ENCODE measurements at regions not wholly inside any gene's neighbourhood (a gene's known extent, or its start where the extent isn't known, plus 50 kb on each side); places are given as distances from the start of the nearest gene placed in this dataset.
"Not testable (repeated sequence)": the region's sequence is repeated elsewhere in the genome, so short reads cannot be mapped to it uniquely, and the experiment has no call there.

DNA sequence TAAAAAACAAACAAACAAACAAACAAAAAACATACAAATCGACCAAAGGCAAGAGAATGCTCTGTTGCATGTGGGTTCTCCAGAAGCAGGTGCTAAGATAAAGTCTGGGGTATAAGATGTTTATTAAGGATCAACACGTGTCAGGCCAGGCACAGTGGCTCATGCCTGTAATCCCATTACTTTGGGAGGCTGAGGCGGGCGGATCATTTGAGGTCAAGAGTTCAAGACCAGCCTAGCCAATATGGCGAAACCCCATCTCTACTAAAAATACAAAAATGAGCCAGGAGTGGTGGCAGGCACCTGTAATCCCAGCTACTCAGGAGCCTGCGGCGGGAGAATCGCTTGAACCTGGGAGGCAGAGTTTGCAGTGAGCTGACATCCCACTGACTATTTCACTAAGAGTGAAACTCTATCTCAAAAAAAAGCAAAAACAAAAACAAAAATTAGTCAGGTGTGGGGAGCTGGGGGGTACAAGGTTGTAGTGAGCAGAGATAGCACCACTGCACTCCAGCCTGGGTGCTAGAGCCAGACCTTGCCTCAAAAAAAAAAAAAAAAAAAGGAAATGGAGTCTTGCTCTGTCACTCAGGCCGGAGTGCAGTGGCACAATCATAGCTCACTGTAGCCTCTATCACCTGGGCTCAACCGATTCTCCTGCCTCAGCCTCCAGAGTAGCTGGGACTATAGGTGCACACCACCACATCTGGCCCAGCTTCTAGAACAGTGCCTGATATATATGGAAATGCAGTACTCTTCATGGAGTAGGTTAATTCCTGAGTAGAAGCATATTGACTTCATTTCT is 86.8 kb upstream of the JARID2 start:
- WGBS, 2 donors: 94 to 96% methylated on average over 10 of the region's 10 CpGs
- intact Hi-C loops (cut with DNase I; ENCODE audit: low total_unique reads): no loop called here
- DNase-seq: no peak
- no peaks in the 10 kb centered on the region for H3K27me3 ChIP-seq
- no peaks in the 10 kb centered on the region for H3K36me3 ChIP-seq (ENCODE audit: low read depth, missing control alignments)
- no peaks in the 10 kb centered on the region for H3K9me3 ChIP-seq
- peaks cover 5% of the 10 kb centered on the region for H3K4me1 ChIP-seq
- H3K4me3 ChIP-seq: no peak overlapping the region
- no peak for TF ChIP-seq POLR2A (IDR thresholded peaks at IDR 0.05)
- TF ChIP-seq, protein P1, sequence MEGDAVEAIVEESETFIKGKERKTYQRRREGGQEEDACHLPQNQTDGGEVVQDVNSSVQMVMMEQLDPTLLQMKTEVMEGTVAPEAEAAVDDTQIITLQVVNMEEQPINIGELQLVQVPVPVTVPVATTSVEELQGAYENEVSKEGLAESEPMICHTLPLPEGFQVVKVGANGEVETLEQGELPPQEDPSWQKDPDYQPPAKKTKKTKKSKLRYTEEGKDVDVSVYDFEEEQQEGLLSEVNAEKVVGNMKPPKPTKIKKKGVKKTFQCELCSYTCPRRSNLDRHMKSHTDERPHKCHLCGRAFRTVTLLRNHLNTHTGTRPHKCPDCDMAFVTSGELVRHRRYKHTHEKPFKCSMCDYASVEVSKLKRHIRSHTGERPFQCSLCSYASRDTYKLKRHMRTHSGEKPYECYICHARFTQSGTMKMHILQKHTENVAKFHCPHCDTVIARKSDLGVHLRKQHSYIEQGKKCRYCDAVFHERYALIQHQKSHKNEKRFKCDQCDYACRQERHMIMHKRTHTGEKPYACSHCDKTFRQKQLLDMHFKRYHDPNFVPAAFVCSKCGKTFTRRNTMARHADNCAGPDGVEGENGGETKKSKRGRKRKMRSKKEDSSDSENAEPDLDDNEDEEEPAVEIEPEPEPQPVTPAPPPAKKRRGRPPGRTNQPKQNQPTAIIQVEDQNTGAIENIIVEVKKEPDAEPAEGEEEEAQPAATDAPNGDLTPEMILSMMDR (IDR thresholded peaks at IDR 0.05): no peak
- H3K27ac ChIP-seq: no peak overlapping the region

DNA sequence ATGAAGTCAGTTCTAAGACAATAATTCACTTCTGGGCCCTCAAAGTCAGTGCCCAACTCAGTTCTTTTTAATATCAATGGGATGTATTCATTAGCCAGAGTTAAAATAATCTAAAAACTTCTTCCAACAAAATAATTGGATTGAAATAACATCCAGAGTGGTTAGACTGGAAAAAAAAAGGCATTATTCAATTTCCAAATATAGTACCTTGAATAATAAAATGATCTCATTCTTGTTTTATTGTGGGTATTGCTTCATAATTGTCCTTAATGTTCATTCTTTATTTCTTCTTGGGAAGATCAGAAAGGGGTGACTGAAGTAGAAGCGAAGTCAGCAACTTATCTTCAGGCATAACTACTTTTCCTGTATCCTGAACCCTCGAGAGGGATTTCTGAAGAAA is 85.1 kb upstream of the JARID2 start:
- intact Hi-C loops (cut with DNase I; ENCODE audit: low total_unique reads): no loop called here
- WGBS, 2 donors: 69 to 77% methylated on average over 2 of the region's 2 CpGs
- Histone ChIP-seq H3K27ac (no peak overlapping the region), H3K4me1 (peaks cover 5% of the 10 kb centered on the region), H3K4me3 (no peak overlapping the region), H3K9me3 (no peaks in the 10 kb centered on the region), H3K36me3 (ENCODE audit: low read depth, missing control alignments) (no peaks in the 10 kb centered on the region), H3K27me3 (no peaks in the 10 kb centered on the region)
- DNase-seq: no peak
- no peak for TF ChIP-seq POLR2A (IDR thresholded peaks at IDR 0.05)
- TF ChIP-seq, protein P1 (IDR thresholded peaks at IDR 0.05): no peak

DNA sequence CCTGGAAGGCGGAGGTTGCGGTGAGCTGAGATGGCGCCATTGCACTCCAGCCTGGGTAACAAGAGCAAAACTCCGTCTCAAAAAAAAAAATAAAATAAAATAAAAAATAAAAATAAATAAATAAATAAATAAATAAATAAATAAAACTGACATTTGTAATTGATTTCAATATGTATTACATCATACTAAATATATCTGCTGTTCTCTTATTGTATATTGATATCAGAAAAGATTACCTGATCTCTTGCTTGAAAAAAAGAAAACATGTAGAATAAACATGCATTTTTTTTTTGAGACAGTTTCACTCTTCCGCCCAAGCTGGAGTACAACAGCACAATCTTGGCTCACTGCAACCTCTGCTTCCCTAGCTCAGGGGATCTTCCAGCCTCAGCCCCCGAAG is 81.0 kb upstream of the JARID2 start:
- H3K9me3 ChIP-seq; H3K27me3 ChIP-seq; DNase-seq; H3K27ac ChIP-seq; H3K36me3 ChIP-seq (ENCODE audit: low read depth, missing control alignments); H3K4me1 ChIP-seq; intact Hi-C loops (cut with DNase I; ENCODE audit: low total_unique reads); H3K4me3 ChIP-seq: not testable (repeated sequence)
- 96% methylated on average over 6 of the region's 6 CpGs for WGBS, 2 donors

DNA sequence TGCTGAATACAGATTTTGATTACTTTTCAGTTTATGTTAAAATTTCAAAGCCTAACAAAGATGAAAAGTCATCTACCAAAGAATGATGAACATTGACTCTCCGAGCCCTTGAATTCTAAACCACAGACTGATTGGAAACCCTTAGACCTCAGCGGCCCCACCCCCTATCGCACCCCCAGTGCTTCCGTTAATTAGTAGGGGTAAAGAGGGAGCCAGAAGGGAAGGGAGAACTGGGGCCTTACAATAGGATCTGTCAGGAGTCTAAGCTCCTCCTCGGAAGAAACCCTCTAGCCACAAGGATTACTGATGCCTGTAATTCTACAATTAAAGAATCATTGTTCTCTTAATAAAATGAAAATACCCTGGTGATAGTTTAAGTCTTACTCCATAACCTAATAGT is 79.7 kb upstream of the JARID2 start:
- H3K9me3 ChIP-seq: no peaks in the 10 kb centered on the region
- TF ChIP-seq, protein P1 (IDR thresholded peaks at IDR 0.05): no peak
- no peak for TF ChIP-seq POLR2A (IDR thresholded peaks at IDR 0.05)
- no peaks in the 10 kb centered on the region for H3K36me3 ChIP-seq (ENCODE audit: low read depth, missing control alignments)
- H3K27ac ChIP-seq: no peak overlapping the region
- H3K4me1 ChIP-seq: peaks cover 13% of the 10 kb centered on the region
- intact Hi-C loops (cut with DNase I; ENCODE audit: low total_unique reads): no loop called here
- DNase-seq: no peak
- no peak overlapping the region for H3K4me3 ChIP-seq
- 90 to 95% methylated on average over 5 of the region's 5 CpGs for WGBS, 2 donors
- H3K27me3 ChIP-seq: no peaks in the 10 kb centered on the region

DNA sequence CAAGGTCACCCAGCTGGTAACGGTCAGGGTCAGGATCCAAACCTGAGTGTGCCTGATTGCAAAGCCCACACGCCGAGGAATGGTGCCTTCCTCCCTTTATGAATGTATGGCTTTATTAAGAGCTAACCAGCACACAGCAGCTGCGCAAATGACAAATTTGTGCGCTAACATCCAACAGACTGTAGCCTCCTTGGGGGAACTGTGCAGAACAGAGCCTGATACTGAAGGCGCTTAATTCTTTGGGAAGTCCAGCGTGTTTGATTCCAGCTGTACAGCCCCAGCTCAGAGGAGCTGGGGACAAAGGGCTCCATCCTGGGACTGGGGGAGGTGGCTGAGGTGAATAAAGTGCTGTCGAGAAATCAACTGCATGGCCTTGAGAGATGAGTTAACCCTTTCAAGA is 75.7 kb upstream of the JARID2 start:
- peak overlapping the region; percentile 14 to 70 for H3K27ac ChIP-seq
- no peak for TF ChIP-seq POLR2A (IDR thresholded peaks at IDR 0.05)
- TF ChIP-seq, protein P1 (IDR thresholded peaks at IDR 0.05): no peak
- H3K27me3 ChIP-seq: no peaks in the 10 kb centered on the region
- H3K4me3 ChIP-seq: no peak overlapping the region
- DNase-seq: no peak
- WGBS, 2 donors: 51 to 81% methylated on average over 8 of the region's 8 CpGs
- H3K9me3 ChIP-seq: no peaks in the 10 kb centered on the region
- H3K4me1 ChIP-seq: peaks cover 14% of the 10 kb centered on the region
- H3K36me3 ChIP-seq (ENCODE audit: low read depth, missing control alignments): no peaks in the 10 kb centered on the region
- intact Hi-C loops (cut with DNase I; ENCODE audit: low total_unique reads): no loop called here
